Urinary bladder (tissue), 3 donors: ENCODE measurements at regions not wholly inside any gene's neighbourhood (a gene's known extent, or its start where the extent isn't known, plus 50 kb on each side); places are given as distances from the start of the nearest gene placed in this dataset.
"Not testable (repeated sequence)": the region's sequence is repeated elsewhere in the genome, so short reads cannot be mapped to it uniquely, and the experiment has no call there.

Experiments
- DNase-seq: peaks from one replicate; pipeline ENCODE4 v3.0.0-alpha.2; 2015; ENCODE audit errors: extremely low spot score
- H3K27ac ChIP-seq: one replicate; pipeline ENCODE4 v1.5.1; 2013; ENCODE audit warnings: low read depth, mild to moderate bottlenecking, moderate library complexity
- H3K36me3 ChIP-seq: one replicate; pipeline ENCODE4 v1.6.1; 2013; ENCODE audit warnings: mild to moderate bottlenecking, moderate library complexity; ENCODE audit not compliant: insufficient read depth
- H3K4me1 ChIP-seq: one replicate; pipeline ENCODE4 v1.6.1; 2013; ENCODE audit warnings: mild to moderate bottlenecking, moderate library complexity; ENCODE audit not compliant: insufficient read depth
- H3K4me3 ChIP-seq: one replicate; pipeline ENCODE4 v1.5.1; 2013; ENCODE audit warnings: low read depth, low read length
- WGBS: extraction: QIAGEN DNeasy Blood & Tissue Kit; methylation state at CpG from one replicate; pipeline ENCODE4 v1.1.7; 2013; 5-methylcytosine and 5-hydroxymethylcytosine counted together
- donor health status: healthy with polysubstance abuse.
- donor health status: healthy.

GRCh38 chr3:198096015-198096414 lies 136.0 kb downstream of the LMLN start:
- no peak for DNase-seq
- Histone ChIP-seq H3K4me1 (no peaks in the 10 kb centered on the region), H3K27ac (no peak overlapping the region), H3K4me3 (no peak overlapping the region), H3K36me3 (no peaks in the 10 kb centered on the region)

GRCh38 chr3:198097048-198097447 lies 137.0 kb downstream of the LMLN start:
- WGBS: 80% methylated on average over 7 of the region's 7 CpGs
- DNase-seq: no peak
- Histone ChIP-seq H3K27ac (no peak overlapping the region), H3K36me3 (no peaks in the 10 kb centered on the region), H3K4me1 (no peaks in the 10 kb centered on the region), H3K4me3 (no peak overlapping the region)

GRCh38 chr3:198098661-198099081 lies 138.7 kb downstream of the LMLN start:
- not testable (repeated sequence) for H3K4me3 ChIP-seq, H3K27ac ChIP-seq, DNase-seq, H3K36me3 ChIP-seq, H3K4me1 ChIP-seq
- 87% methylated on average over 9 of the region's 9 CpGs for WGBS

GRCh38 chr3:198103070-198103469 lies 143.1 kb downstream of the LMLN start:
- not testable (repeated sequence) for H3K4me1 ChIP-seq, H3K36me3 ChIP-seq, H3K4me3 ChIP-seq, H3K27ac ChIP-seq, DNase-seq
- WGBS: 78% methylated on average over 10 of the region's 10 CpGs

GRCh38 chr3:198106265-198106664 lies 146.2 kb downstream of the LMLN start:
- WGBS: 90% methylated on average over 4 of the region's 4 CpGs
- H3K4me1 ChIP-seq: no peaks in the 10 kb centered on the region
- H3K4me3 ChIP-seq: no peak overlapping the region
- H3K27ac ChIP-seq: peak overlapping the region; percentile 10
- DNase-seq: no peak
- no peaks in the 10 kb centered on the region for H3K36me3 ChIP-seq

GRCh38 chr3:198107840-198108734 lies 148.1 kb downstream of the LMLN start:
- H3K36me3 ChIP-seq: no peaks in the 10 kb centered on the region
- DNase-seq: no peak
- no peaks in the 10 kb centered on the region for H3K4me1 ChIP-seq
- 11% methylated on average over 6 of the region's 6 CpGs for WGBS
- H3K27ac ChIP-seq: no peak overlapping the region
- no peak overlapping the region for H3K4me3 ChIP-seq

- 80% methylated on average over 5 of the region's 5 CpGs for WGBS
- no peak overlapping the region for H3K4me3 ChIP-seq
- H3K4me1 ChIP-seq: no peaks in the 10 kb centered on the region
Measured at GRCh38 chr3:198109883-198110282, 149.9 kb downstream of the LMLN start.

GRCh38 chr3:198112031-198112430 lies 152.0 kb downstream of the LMLN start:
- Histone ChIP-seq H3K27ac (no peak overlapping the region), H3K4me1 (no peaks in the 10 kb centered on the region), H3K4me3 (no peak overlapping the region), H3K36me3 (no peaks in the 10 kb centered on the region)
- no peak for DNase-seq
- WGBS: 92% methylated on average over 5 of the region's 5 CpGs

More at GRCh38 chr3:198109883-198110282, 149.9 kb downstream of the LMLN start:
- no peak for DNase-seq
- Histone ChIP-seq H3K27ac (no peak overlapping the region), H3K36me3 (no peaks in the 10 kb centered on the region)

GRCh38 chr3:198113206-198114053 lies 153.4 kb downstream of the LMLN start:
- Histone ChIP-seq H3K27ac (no peak overlapping the region), H3K4me3 (no peak overlapping the region), H3K36me3 (no peaks in the 10 kb centered on the region), H3K4me1 (no peaks in the 10 kb centered on the region)
- 7% methylated on average over 59 of the region's 59 CpGs for WGBS
- no peak for DNase-seq

GRCh38 chr3:198114516-198114915 lies 154.5 kb downstream of the LMLN start:
- H3K4me1 ChIP-seq, DNase-seq, H3K36me3 ChIP-seq, H3K27ac ChIP-seq, H3K4me3 ChIP-seq: not testable (repeated sequence)
- 87% methylated on average over 7 of the region's 7 CpGs for WGBS

GRCh38 chr3:198122184-198122583 lies 162.2 kb downstream of the LMLN start:
- 84% methylated on average over 8 of the region's 8 CpGs for WGBS
- not testable (repeated sequence) for H3K4me3 ChIP-seq, DNase-seq, H3K36me3 ChIP-seq, H3K27ac ChIP-seq, H3K4me1 ChIP-seq

- 68% methylated on average over 9 of the region's 12 CpGs for WGBS
- H3K27ac ChIP-seq, DNase-seq, H3K4me3 ChIP-seq, H3K4me1 ChIP-seq, H3K36me3 ChIP-seq: not testable (repeated sequence)
Measured at GRCh38 chr3:198137038-198137835, 177.2 kb downstream of the LMLN start.

GRCh38 chr3:198138205-198138604 lies 178.2 kb downstream of the LMLN start:
- not testable (repeated sequence) for H3K4me1 ChIP-seq, H3K4me3 ChIP-seq, H3K27ac ChIP-seq, DNase-seq, H3K36me3 ChIP-seq
- WGBS: 93% methylated on average over 9 of the region's 10 CpGs
